Adrenal gland (tissue), 5 donors: ENCODE measurements at regions not wholly inside any gene's neighbourhood (a gene's known extent, or its start where the extent isn't known, plus 50 kb on each side); places are given as distances from the start of the nearest gene placed in this dataset.

Experiments used
- CTCF ChIP-seq, 6 experiments: fragments of 450-650 bp in 4 of 6; fragments of 200-600 bp in 2 of 6; sonication (generic) in 1 of 6; IDR thresholded peaks; 1 replicate in 5 of 6; 2 replicates in 1 of 6; pipeline versions ENCODE4 v1.5.1 to v1.8.0; 2016 to 2021; ENCODE audit warnings: antibody characterized with exemption in 6 of 6, mild to moderate bottlenecking in 2 of 6, moderate library complexity in 1 of 6
- POLR2A ChIP-seq, 2 donors: fragments of 450-650 bp; IDR thresholded peaks; one replicate each; pipeline ENCODE4 v1.6.1; 2017; ENCODE audit warnings: antibody characterized with exemption in 2 of 2, mild to moderate bottlenecking in 2 of 2, moderate library complexity in 1 of 2
- donor health status: DM: no; HTN: no; CAD: no.

- no peak for TF ChIP-seq CTCF (IDR thresholded peaks at IDR 0.05)
- no peak for TF ChIP-seq POLR2A (IDR thresholded peaks at IDR 0.05)
Measured at GRCh38 chr7:109498131-109498530, 928.5 kb downstream of the DNAJB9 start.
